ENCODE measurements at regions not wholly inside any gene's neighbourhood (a gene's known extent, or its start where the extent isn't known, plus 50 kb on each side); places are given as distances from the start of the nearest gene placed in this dataset.

DNA sequence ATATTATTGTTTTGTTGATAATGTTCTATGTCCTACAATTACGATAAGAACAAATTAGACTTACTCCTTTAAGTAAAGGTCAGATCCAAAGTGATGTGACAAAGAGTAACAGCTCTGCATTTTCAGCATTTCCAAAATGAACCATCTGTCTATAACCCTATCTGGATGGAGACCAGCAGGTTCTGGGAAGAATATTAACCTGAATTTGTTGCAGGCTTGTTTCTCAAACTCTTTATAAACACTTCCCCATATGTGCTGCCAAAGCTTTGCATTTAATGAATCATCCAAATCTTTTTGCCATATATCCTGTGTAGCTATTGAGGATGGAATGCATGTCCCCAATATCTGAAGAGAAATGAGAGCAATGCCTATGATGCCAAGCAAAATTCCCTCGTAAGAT lies 198.9 kb upstream of the SLC27A6 start:
- TF ChIP-seq, protein P1, sequence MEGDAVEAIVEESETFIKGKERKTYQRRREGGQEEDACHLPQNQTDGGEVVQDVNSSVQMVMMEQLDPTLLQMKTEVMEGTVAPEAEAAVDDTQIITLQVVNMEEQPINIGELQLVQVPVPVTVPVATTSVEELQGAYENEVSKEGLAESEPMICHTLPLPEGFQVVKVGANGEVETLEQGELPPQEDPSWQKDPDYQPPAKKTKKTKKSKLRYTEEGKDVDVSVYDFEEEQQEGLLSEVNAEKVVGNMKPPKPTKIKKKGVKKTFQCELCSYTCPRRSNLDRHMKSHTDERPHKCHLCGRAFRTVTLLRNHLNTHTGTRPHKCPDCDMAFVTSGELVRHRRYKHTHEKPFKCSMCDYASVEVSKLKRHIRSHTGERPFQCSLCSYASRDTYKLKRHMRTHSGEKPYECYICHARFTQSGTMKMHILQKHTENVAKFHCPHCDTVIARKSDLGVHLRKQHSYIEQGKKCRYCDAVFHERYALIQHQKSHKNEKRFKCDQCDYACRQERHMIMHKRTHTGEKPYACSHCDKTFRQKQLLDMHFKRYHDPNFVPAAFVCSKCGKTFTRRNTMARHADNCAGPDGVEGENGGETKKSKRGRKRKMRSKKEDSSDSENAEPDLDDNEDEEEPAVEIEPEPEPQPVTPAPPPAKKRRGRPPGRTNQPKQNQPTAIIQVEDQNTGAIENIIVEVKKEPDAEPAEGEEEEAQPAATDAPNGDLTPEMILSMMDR (conservative IDR thresholded peaks at IDR 0.05), result no peak
- Mint-ChIP-seq H3K36me3 (no peaks in the 10 kb centered on the region), H3K4me1 (ENCODE audit: unreplicated experiment) (peaks cover 11% of the 10 kb centered on the region)

DNA sequence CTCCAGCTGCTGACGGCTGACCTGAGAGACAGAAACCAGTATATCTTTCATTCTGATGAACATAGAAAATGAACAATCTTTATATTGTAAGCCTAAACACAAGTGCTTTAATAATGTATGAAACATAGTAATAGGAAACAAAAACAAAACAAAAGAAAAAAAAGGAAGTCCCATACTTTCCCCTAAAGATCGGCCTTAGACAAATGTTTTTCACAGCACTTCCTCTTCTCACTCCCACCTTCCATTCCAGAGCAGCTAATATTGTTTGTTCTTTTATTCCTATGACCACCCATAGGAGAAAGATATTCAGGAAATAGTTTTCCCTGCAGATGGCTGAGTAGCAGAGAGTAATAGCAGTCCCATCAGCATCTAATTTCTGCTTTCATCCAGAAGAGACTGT lies 194.4 kb upstream of the SLC27A6 start:
- TF ChIP-seq, protein P1 (conservative IDR thresholded peaks at IDR 0.05), result no peak
- no peaks in the 10 kb centered on the region for H3K36me3 Mint-ChIP-seq
- no peak for DNase-seq (ENCODE audit: extremely low spot score, unreplicated experiment)
- no peaks in the 10 kb centered on the region for H3K27me3 Mint-ChIP-seq
- no peak overlapping the region for H3K4me3 Mint-ChIP-seq
- H3K4me1 Mint-ChIP-seq (ENCODE audit: unreplicated experiment), result peaks cover 15% of the 10 kb centered on the region
- no peaks in the 10 kb centered on the region for H3K9me3 Mint-ChIP-seq
- no peak overlapping the region for H3K27ac Mint-ChIP-seq

More for the DNA sequence above, 198.9 kb upstream of the SLC27A6 start:
- Mint-ChIP-seq H3K27me3 (no peaks in the 10 kb centered on the region), H3K27ac (no peak overlapping the region), H3K9me3 (no peaks in the 10 kb centered on the region), H3K4me3 (no peak overlapping the region)
- no peak for DNase-seq (ENCODE audit: extremely low spot score, unreplicated experiment)

GRCh38 chr5:128772356-128772755 lies 192.9 kb upstream of the SLC27A6 start:
- TF ChIP-seq, protein P1 (conservative IDR thresholded peaks at IDR 0.05), result no peak
- H3K9me3 Mint-ChIP-seq, result no peaks in the 10 kb centered on the region

GRCh38 chr5:128773378-128773777 lies 191.9 kb upstream of the SLC27A6 start:
- no peaks in the 10 kb centered on the region for H3K9me3 Mint-ChIP-seq
- no peak overlapping the region for H3K27ac Mint-ChIP-seq
- no peak overlapping the region for H3K4me3 Mint-ChIP-seq
- TF ChIP-seq, protein P1 (conservative IDR thresholded peaks at IDR 0.05), result no peak
- DNase-seq (ENCODE audit: extremely low spot score, unreplicated experiment), result no peak
- H3K4me1 Mint-ChIP-seq (ENCODE audit: unreplicated experiment), result peaks cover 32% of the 10 kb centered on the region
- H3K27me3 Mint-ChIP-seq, result no peaks in the 10 kb centered on the region
- H3K36me3 Mint-ChIP-seq, result no peaks in the 10 kb centered on the region

More at GRCh38 chr5:128772356-128772755, 192.9 kb upstream of the SLC27A6 start:
- no peaks in the 10 kb centered on the region for H3K27me3 Mint-ChIP-seq
- H3K36me3 Mint-ChIP-seq, result no peaks in the 10 kb centered on the region
- peaks cover 22% of the 10 kb centered on the region for H3K4me1 Mint-ChIP-seq (ENCODE audit: unreplicated experiment)
- no peak overlapping the region for H3K27ac Mint-ChIP-seq
- no peak overlapping the region for H3K4me3 Mint-ChIP-seq
- no peak for DNase-seq (ENCODE audit: extremely low spot score, unreplicated experiment)

- peaks cover 40% of the 10 kb centered on the region for H3K4me1 Mint-ChIP-seq (ENCODE audit: unreplicated experiment)
- H3K9me3 Mint-ChIP-seq, result no peaks in the 10 kb centered on the region
- no peak overlapping the region for H3K27ac Mint-ChIP-seq
- H3K27me3 Mint-ChIP-seq, result no peaks in the 10 kb centered on the region
- no peak overlapping the region for H3K4me3 Mint-ChIP-seq
- no peaks in the 10 kb centered on the region for H3K36me3 Mint-ChIP-seq
- TF ChIP-seq, protein P1 (conservative IDR thresholded peaks at IDR 0.05), result no peak
- DNase-seq (ENCODE audit: extremely low spot score, unreplicated experiment), result no peak
These were observed 190.7 kb upstream of the SLC27A6 start for GRCh38 chr5:128774605-128775004.

DNA sequence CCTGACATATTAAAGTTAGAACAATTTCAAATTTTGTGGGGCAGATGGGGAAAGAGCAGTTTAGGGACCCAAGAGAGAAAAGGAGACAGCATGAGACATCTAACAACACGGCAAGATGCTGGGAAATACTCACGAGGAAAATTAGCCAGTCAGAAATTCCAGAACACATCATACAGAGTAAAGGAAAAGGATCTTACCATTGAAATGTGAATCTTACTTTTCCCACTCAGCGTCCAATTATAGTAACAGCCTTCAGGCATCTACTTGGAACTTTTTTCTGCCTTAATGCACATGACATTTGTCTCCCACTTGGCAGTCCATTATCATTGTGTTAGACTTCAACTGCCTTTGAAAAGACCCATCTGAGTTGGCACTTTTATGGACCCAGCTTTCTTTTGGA lies 189.7 kb upstream of the SLC27A6 start:
- H3K9me3 Mint-ChIP-seq, result no peaks in the 10 kb centered on the region
- H3K27ac Mint-ChIP-seq, result no peak overlapping the region
- TF ChIP-seq, protein P1 (conservative IDR thresholded peaks at IDR 0.05), result no peak
- no peak for DNase-seq (ENCODE audit: extremely low spot score, unreplicated experiment)
- peaks cover 35% of the 10 kb centered on the region for H3K4me1 Mint-ChIP-seq (ENCODE audit: unreplicated experiment)
- no peak overlapping the region for H3K4me3 Mint-ChIP-seq
- no peaks in the 10 kb centered on the region for H3K27me3 Mint-ChIP-seq
- no peaks in the 10 kb centered on the region for H3K36me3 Mint-ChIP-seq
